NT2/D1 (cell line): ENCODE measurements at regions not wholly inside any gene's neighbourhood (a gene's known extent, or its start where the extent isn't known, plus 50 kb on each side); places are given as distances from the start of the nearest gene placed in this dataset.

Experiments
- DNase-seq: peaks from one replicate; pipeline ENCODE4 v3.0.0-alpha.2; 2011; ENCODE audit warnings: low read depth, low spot score
- H3K27me3 ChIP-seq: 2 replicates; pipeline ENCODE4 v1.6.0; 2011; ENCODE audit warnings: mild to moderate bottlenecking; ENCODE audit not compliant: insufficient read length, insufficient read depth
- H3K36me3 ChIP-seq: 2 replicates; pipeline ENCODE4 v1.6.1; 2011; ENCODE audit warnings: mild to moderate bottlenecking, low read length, mixed read lengths; ENCODE audit not compliant: insufficient read depth, insufficient read length
- H3K4me1 ChIP-seq: 2 replicates; pipeline ENCODE4 v1.5.1; 2011; ENCODE audit not compliant: insufficient read depth, insufficient read length
- H3K4me3 ChIP-seq: 2 replicates; pipeline ENCODE4 v1.5.1; 2011; ENCODE audit warnings: low read depth; ENCODE audit not compliant: insufficient read length
- H3K9ac ChIP-seq: 2 replicates; pipeline ENCODE4 v1.6.0; 2011; ENCODE audit warnings: low read depth; ENCODE audit not compliant: insufficient read length
- H3K9me3 ChIP-seq: 2 replicates; pipeline ENCODE4 v1.5.1; 2011; ENCODE audit warnings: mild to moderate bottlenecking, low read length; ENCODE audit not compliant: insufficient read depth
- SUZ12 ChIP-seq: IDR thresholded peaks from 2 replicates; pipeline ENCODE4 v1.6.1; 2011; ENCODE audit not compliant: insufficient read length, insufficient read depth; ENCODE audit errors: extremely low read depth
- YY1 ChIP-seq: IDR thresholded peaks from 2 replicates; pipeline ENCODE4 v1.6.1; 2011; ENCODE audit not compliant: insufficient read length, insufficient read depth
- ZNF274 ChIP-seq: IDR thresholded peaks from 2 replicates; pipeline ENCODE4 v1.6.1; 2011; ENCODE audit warnings: mild to moderate bottlenecking, low read depth, low read length

DNA sequence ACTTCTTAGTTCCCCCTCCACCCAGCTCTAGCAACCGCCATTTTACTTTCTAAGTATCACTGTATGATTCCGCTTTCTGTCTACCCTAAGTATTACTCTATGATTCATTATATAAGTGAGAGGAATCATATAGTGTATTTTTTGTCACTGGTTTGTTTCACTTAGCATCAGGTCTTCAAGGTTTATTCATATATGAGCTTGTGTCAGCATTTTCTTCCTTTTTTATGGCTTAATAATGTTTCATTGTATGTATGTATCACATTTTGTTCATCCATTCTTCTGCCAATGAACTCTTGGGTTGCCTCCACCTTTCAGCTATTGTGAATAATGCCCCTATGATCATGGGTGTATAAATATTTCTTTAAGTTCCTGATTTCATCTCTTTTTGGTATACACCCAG lies 222.8 kb downstream of the SNCAIP start:
- H3K27me3 ChIP-seq: no peaks in the 10 kb centered on the region
- H3K36me3 ChIP-seq: no peaks in the 10 kb centered on the region
- H3K9me3 ChIP-seq: no peaks in the 10 kb centered on the region
- DNase-seq: no peak
- no peaks in the 10 kb centered on the region for H3K4me1 ChIP-seq
- no peak overlapping the region for H3K4me3 ChIP-seq
- no peak for TF ChIP-seq YY1
- no peak for TF ChIP-seq ZNF274
- H3K9ac ChIP-seq: no peak overlapping the region

GRCh38 chr5:122541388-122541787 lies 229.4 kb downstream of the SNCAIP start:
- H3K4me3 ChIP-seq: no peak overlapping the region
- DNase-seq: no peak
- no peaks in the 10 kb centered on the region for H3K9me3 ChIP-seq
- H3K27me3 ChIP-seq: no peaks in the 10 kb centered on the region
- no peaks in the 10 kb centered on the region for H3K36me3 ChIP-seq
- TF ChIP-seq SUZ12 (no peak), ZNF274 (no peak), YY1 (no peak)
- H3K4me1 ChIP-seq: no peaks in the 10 kb centered on the region
- no peak overlapping the region for H3K9ac ChIP-seq

DNA sequence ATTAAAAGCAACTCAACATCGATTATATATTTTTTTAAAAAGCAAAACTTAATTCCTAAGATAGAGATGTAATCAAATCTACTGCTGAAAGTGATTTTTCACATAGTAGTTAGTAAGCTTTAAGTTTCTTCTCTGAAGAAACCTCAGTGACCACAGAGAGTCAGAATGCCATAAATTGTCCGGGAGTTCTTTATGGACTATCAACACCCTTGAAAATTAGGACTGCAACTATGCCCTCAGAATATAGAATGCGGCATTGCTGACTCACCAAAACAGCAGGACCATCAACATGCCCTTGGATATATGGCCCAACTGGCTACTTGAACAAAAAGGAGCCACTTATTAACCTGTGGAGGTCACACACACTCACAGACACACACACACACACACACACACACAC lies 228.9 kb upstream of the SNX2 start:
- H3K9me3 ChIP-seq: no peaks in the 10 kb centered on the region
- H3K27me3 ChIP-seq: no peaks in the 10 kb centered on the region
- H3K9ac ChIP-seq: no peak overlapping the region
- no peak overlapping the region for H3K4me3 ChIP-seq
- DNase-seq: no peak
- TF ChIP-seq SUZ12 (no peak), YY1 (no peak), ZNF274 (no peak)
- no peaks in the 10 kb centered on the region for H3K36me3 ChIP-seq
- H3K4me1 ChIP-seq: no peaks in the 10 kb centered on the region

- Histone ChIP-seq H3K4me3 (no peak overlapping the region), H3K9ac (no peak overlapping the region), H3K9me3 (no peaks in the 10 kb centered on the region), H3K27me3 (no peaks in the 10 kb centered on the region), H3K4me1 (no peaks in the 10 kb centered on the region), H3K36me3 (no peaks in the 10 kb centered on the region)
- DNase-seq: no peak
- TF ChIP-seq ZNF274 (no peak), YY1 (no peak), SUZ12 (no peak)
These were observed 227.7 kb upstream of the SNX2 start for GRCh38 chr5:122547219-122547618.

DNA sequence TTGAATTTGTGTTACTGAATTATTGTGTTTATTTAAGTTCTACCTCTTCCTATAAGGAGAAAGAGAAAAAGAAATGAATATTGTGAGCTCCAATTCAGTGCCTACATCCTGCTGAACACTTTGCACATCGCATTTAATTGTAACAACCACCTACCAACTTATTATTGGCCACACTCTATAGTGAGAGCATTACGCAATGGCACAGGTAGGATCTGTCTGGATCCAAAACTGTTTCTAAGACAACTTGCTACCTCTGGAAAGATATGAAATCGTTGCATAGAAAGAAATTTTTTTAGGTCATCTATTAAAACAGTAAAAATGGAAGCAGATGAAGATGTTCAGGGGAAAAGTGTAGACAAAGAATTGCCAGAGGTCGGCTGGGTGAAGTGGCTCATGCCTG lies 227.2 kb upstream of the SNX2 start:
- no peaks in the 10 kb centered on the region for H3K36me3 ChIP-seq
- no peak overlapping the region for H3K9ac ChIP-seq
- H3K27me3 ChIP-seq: no peaks in the 10 kb centered on the region
- DNase-seq: no peak
- no peaks in the 10 kb centered on the region for H3K9me3 ChIP-seq
- TF ChIP-seq SUZ12 (no peak), ZNF274 (no peak), YY1 (no peak)
- H3K4me1 ChIP-seq: no peaks in the 10 kb centered on the region
- H3K4me3 ChIP-seq: no peak overlapping the region

- H3K9me3 ChIP-seq: no peaks in the 10 kb centered on the region
- DNase-seq: no peak
- H3K4me1 ChIP-seq: no peaks in the 10 kb centered on the region
- no peaks in the 10 kb centered on the region for H3K36me3 ChIP-seq
- no peaks in the 10 kb centered on the region for H3K27me3 ChIP-seq
- H3K4me3 ChIP-seq: no peak overlapping the region
- no peak overlapping the region for H3K9ac ChIP-seq
- TF ChIP-seq ZNF274: no peak
- no peak for TF ChIP-seq SUZ12
- no peak for TF ChIP-seq YY1
These were observed 215.2 kb upstream of the SNX2 start for GRCh38 chr5:122559676-122560075.

DNA sequence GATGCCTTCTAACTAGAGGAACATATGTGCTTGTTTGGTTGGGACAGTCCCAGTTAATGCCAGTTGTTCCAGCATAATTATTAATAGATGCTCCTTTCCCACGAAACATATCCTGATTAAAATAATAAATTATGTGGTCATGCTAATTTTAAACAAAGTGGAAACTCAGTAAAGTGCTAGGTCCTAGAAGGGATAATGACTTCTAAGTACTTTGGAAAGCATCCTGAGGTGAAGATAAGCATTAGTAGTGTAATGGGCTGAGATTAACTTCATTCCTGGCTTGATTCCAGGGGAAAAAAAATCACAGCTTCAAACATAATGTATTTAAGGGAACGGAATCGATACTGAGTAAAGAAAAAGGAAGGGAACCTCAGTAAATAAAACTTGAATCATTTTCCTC lies 213.7 kb upstream of the SNX2 start:
- Histone ChIP-seq H3K9me3 (no peaks in the 10 kb centered on the region), H3K4me1 (no peaks in the 10 kb centered on the region), H3K36me3 (no peaks in the 10 kb centered on the region), H3K9ac (no peak overlapping the region), H3K27me3 (no peaks in the 10 kb centered on the region), H3K4me3 (no peak overlapping the region)
- no peak for DNase-seq
- no peak for TF ChIP-seq SUZ12
- no peak for TF ChIP-seq ZNF274
- no peak for TF ChIP-seq YY1

DNA sequence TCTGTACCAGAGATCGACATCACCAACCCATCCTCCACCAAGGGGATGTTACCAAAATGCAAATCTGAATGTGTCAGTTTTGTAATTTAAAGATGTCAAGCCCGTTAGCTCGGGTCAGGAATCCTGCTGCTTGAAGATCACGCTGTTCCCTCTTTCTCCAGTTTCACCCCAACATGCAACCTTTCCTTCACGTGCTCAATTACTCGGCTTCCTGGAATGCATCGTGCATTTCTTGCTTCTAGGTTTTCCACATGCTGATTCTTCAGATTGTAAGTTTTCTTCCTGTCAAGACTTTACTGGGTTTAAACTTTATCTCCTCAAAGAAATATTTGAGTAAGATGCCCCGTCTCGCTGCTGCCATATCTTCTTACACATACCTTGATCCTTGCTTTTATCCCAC lies 209.5 kb upstream of the SNX2 start:
- H3K27me3 ChIP-seq: no peaks in the 10 kb centered on the region

More for the DNA sequence above, 209.5 kb upstream of the SNX2 start:
- no peak overlapping the region for H3K9ac ChIP-seq
- H3K4me1 ChIP-seq: no peaks in the 10 kb centered on the region
- no peaks in the 10 kb centered on the region for H3K9me3 ChIP-seq
- no peaks in the 10 kb centered on the region for H3K36me3 ChIP-seq
- no peak for TF ChIP-seq ZNF274
- TF ChIP-seq YY1: no peak
- no peak for TF ChIP-seq SUZ12
- H3K4me3 ChIP-seq: no peak overlapping the region
- DNase-seq: no peak
